ENCODE measurements at regions not wholly inside any gene's neighbourhood (a gene's known extent, or its start where the extent isn't known, plus 50 kb on each side); places are given as distances from the start of the nearest gene placed in this dataset.
A peak's percentile ranks its signal among the peaks of the same experiment; 100 is the strongest.

- H3K9me2 ChIP-seq (ENCODE audit: insufficient read depth): no peaks in the 10 kb centered on the region
- no peaks in the 10 kb centered on the region for H3K36me3 ChIP-seq (ENCODE audit: low read depth)
- 5 to 6% methylated on average over 11 of the region's 11 CpGs for WGBS, 2 experiments (ENCODE audit: low coverage in 1 of 2, low lambda C conversion rate in 2 of 2, missing lambda C conversion rate in 2 of 2)
- H3K27ac ChIP-seq: no peak overlapping the region
- no peaks in the 10 kb centered on the region for H3K4me1 ChIP-seq (ENCODE audit: insufficient read depth)
- no peak overlapping the region for H3K4me2 ChIP-seq (ENCODE audit: unreplicated experiment)
- in situ Hi-C loops (cut with MboI): no loop called here
- no peak overlapping the region for H2AFZ ChIP-seq
- H3K9ac ChIP-seq: no peak overlapping the region
- DNase-seq: no peak
- no peaks in the 10 kb centered on the region for H3K9me3 ChIP-seq (ENCODE audit: low read depth)
- no peaks in the 10 kb centered on the region for H3K79me2 ChIP-seq (ENCODE audit: insufficient read depth)
- TF ChIP-seq EZH2phosphoT487 (IDR thresholded peaks at IDR 0.05; ENCODE audit: insufficient read depth, low read depth) (no peak), EZH2 (IDR thresholded peaks at IDR 0.05; ENCODE audit: insufficient read depth, poor library complexity, severe bottlenecking) (no peak)
- H3F3A ChIP-seq (ENCODE audit: insufficient read depth): no peaks in the 10 kb centered on the region
- H3K27me3 ChIP-seq (replicated peaks; ENCODE audit: insufficient read depth): peaks cover 74% of the 10 kb centered on the region
- no peak overlapping the region for H3K4me3 ChIP-seq
- no peaks in the 10 kb centered on the region for H4K20me1 ChIP-seq (ENCODE audit: insufficient read depth)
These were observed 413.6 kb upstream of the ESRRG start for GRCh38 chr1:217136895-217137205.

GRCh38 chr1:217135987-217136894, 413.0 kb upstream of the ESRRG start:
- no peak overlapping the region for H3K9ac ChIP-seq
- 20% methylated on average over 36 of the region's 36 CpGs for WGBS, 2 experiments (ENCODE audit: low coverage in 1 of 2, low lambda C conversion rate in 2 of 2, missing lambda C conversion rate in 2 of 2)
- H3K27me3 ChIP-seq (replicated peaks; ENCODE audit: insufficient read depth): peaks cover 74% of the 10 kb centered on the region
- no peak overlapping the region for H3K27ac ChIP-seq
- no peaks in the 10 kb centered on the region for H3K4me1 ChIP-seq (ENCODE audit: insufficient read depth)
- peak; percentile 13 for TF ChIP-seq EZH2 (IDR thresholded peaks at IDR 0.05; ENCODE audit: insufficient read depth, poor library complexity, severe bottlenecking)
- no peak for TF ChIP-seq EZH2phosphoT487 (IDR thresholded peaks at IDR 0.05; ENCODE audit: insufficient read depth, low read depth)
- H4K20me1 ChIP-seq (ENCODE audit: insufficient read depth): no peaks in the 10 kb centered on the region
- no peak for DNase-seq
- no peaks in the 10 kb centered on the region for H3K9me3 ChIP-seq (ENCODE audit: low read depth)
- H3K36me3 ChIP-seq (ENCODE audit: low read depth): no peaks in the 10 kb centered on the region
- H3K4me2 ChIP-seq (ENCODE audit: unreplicated experiment): peak overlapping the region; percentile 76
- H3K4me3 ChIP-seq: peak overlapping the region; percentile 74; the same call in 1 of the 2 replicates
- H3K9me2 ChIP-seq (ENCODE audit: insufficient read depth): no peaks in the 10 kb centered on the region
- H3F3A ChIP-seq (ENCODE audit: insufficient read depth): no peaks in the 10 kb centered on the region
- H2AFZ ChIP-seq: no peak overlapping the region
- no peaks in the 10 kb centered on the region for H3K79me2 ChIP-seq (ENCODE audit: insufficient read depth)
- in situ Hi-C loops (cut with MboI): no loop called here

DNA sequence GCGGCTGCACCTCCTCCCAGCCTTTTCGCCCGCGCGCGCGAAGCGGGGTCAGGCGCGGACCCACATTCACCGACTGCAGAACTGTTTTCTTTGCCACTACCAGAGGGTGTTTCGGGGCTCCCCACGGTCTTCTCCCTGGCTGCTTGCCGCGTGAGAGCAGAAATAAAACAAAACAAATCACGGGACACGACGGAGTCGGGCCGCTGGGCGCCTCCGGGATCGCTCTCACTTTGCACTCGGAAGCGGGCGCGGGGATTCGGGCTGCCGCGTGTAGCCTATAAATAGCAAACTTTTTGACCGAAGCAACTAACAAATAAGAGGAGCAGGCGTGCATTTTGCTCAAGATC, 412.3 kb upstream of the ESRRG start:
- Histone ChIP-seq H3K4me2 (ENCODE audit: unreplicated experiment) (peak overlapping the region; percentile 76), H3K4me1 (ENCODE audit: insufficient read depth) (no peaks in the 10 kb centered on the region), H3F3A (ENCODE audit: insufficient read depth) (no peaks in the 10 kb centered on the region), H4K20me1 (ENCODE audit: insufficient read depth) (no peaks in the 10 kb centered on the region), H3K27ac (no peak overlapping the region), H3K9me3 (ENCODE audit: low read depth) (no peaks in the 10 kb centered on the region), H3K79me2 (ENCODE audit: insufficient read depth) (no peaks in the 10 kb centered on the region), H3K36me3 (ENCODE audit: low read depth) (no peaks in the 10 kb centered on the region), H3K4me3 (peak overlapping the region; percentile 74), H2AFZ (peak overlapping the region; percentile 62), H3K9ac (no peak overlapping the region), H3K27me3 (replicated peaks; ENCODE audit: insufficient read depth) (peaks cover 74% of the 10 kb centered on the region), H3K9me2 (ENCODE audit: insufficient read depth) (no peaks in the 10 kb centered on the region)
- WGBS, 2 experiments (ENCODE audit: low coverage in 1 of 2, low lambda C conversion rate in 2 of 2, missing lambda C conversion rate in 2 of 2): 2 to 4% methylated on average over 26 to 32 of the region's 32 CpGs
- TF ChIP-seq EZH2phosphoT487 (IDR thresholded peaks at IDR 0.05; ENCODE audit: insufficient read depth, low read depth): 0 out of 2 replicates have a peak, but pooled peaks have one; percentile 55
- TF ChIP-seq EZH2 (IDR thresholded peaks at IDR 0.05; ENCODE audit: insufficient read depth, poor library complexity, severe bottlenecking): peak; percentile 58
- in situ Hi-C loops (cut with MboI): no loop called here
- peak; percentile 14 for DNase-seq

DNA sequence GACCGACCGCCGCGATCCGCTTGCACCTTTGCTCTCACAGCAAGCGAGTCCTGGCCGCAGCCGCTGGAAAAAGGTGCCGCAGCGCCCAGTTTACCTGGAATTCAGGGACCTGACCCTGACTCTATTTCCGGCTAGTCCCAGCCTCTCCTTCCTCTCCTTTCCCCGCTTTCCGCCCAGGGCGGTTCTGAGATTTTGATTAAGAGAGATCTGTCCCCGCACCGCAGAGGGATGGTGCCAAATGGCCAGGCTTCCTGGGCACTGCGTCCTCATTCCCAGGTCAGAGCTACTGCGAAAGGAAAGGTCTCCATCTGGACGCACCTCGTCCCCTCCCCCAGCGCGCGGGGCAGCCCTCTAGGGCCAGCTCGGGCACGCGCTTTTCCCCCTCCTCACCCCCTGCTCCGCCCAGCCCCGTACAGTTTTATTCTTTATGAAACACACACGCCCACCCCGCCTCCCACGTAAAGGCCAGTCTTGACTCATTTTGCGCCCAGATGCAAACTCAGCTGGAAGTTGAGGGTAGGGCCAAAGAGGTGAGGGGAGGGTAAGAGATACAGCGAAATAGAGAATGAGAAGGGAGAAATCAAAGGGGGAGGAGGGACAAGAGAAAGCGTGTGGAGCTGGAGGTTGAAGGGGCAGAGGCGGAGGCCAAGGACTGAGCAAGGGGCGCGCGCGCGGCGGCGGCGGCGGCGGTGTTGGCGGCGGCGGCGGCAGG, 411.8 kb upstream of the ESRRG start:
- 3% methylated on average over 37 to 44 of the region's 49 CpGs for WGBS, 2 experiments (ENCODE audit: low coverage in 1 of 2, low lambda C conversion rate in 2 of 2, missing lambda C conversion rate in 2 of 2)
- no peaks in the 10 kb centered on the region for H3K79me2 ChIP-seq (ENCODE audit: insufficient read depth)
- H3F3A ChIP-seq (ENCODE audit: insufficient read depth): no peaks in the 10 kb centered on the region
- H4K20me1 ChIP-seq (ENCODE audit: insufficient read depth): no peaks in the 10 kb centered on the region
- no peaks in the 10 kb centered on the region for H3K36me3 ChIP-seq (ENCODE audit: low read depth)
- no peaks in the 10 kb centered on the region for H3K4me1 ChIP-seq (ENCODE audit: insufficient read depth)
- H3K9me2 ChIP-seq (ENCODE audit: insufficient read depth): no peaks in the 10 kb centered on the region
- no peak overlapping the region for H3K9ac ChIP-seq
- peak overlapping the region; percentile 76 for H3K4me2 ChIP-seq (ENCODE audit: unreplicated experiment)
- TF ChIP-seq EZH2phosphoT487 (IDR thresholded peaks at IDR 0.05; ENCODE audit: insufficient read depth, low read depth): no peak
- TF ChIP-seq EZH2 (IDR thresholded peaks at IDR 0.05; ENCODE audit: insufficient read depth, poor library complexity, severe bottlenecking): no peak
- peak overlapping the region; percentile 74 for H3K4me3 ChIP-seq
- H3K27ac ChIP-seq: no peak overlapping the region
- H3K27me3 ChIP-seq (replicated peaks; ENCODE audit: insufficient read depth): peaks cover 69% of the 10 kb centered on the region
- H3K9me3 ChIP-seq (ENCODE audit: low read depth): no peaks in the 10 kb centered on the region
- in situ Hi-C loops (cut with MboI): no loop called here
- DNase-seq: no peak
- peak overlapping the region; percentile 62 for H2AFZ ChIP-seq

Data from GM23248 (cell line).